ENCODE measurements at regions not wholly inside any gene's neighbourhood (a gene's known extent, or its start where the extent isn't known, plus 50 kb on each side); places are given as distances from the start of the nearest gene placed in this dataset.

GRCh38 chr2:195419033-195419432, 238.0 kb upstream of the SLC39A10 start:
- WGBS (ENCODE audit: low lambda C conversion rate, missing lambda C conversion rate) = 83% methylated on average over 2 of the region's 2 CpGs
- Histone ChIP-seq H3K4me2 (no peak overlapping the region), H3K9me3 (ENCODE audit: low read depth) (no peaks in the 10 kb centered on the region), H3K4me1 (ENCODE audit: insufficient read depth) (no peaks in the 10 kb centered on the region), H3K27me3 (no peaks in the 10 kb centered on the region), H2AFZ (no peak overlapping the region), H3K4me3 (no peak overlapping the region), H3K79me2 (no peaks in the 10 kb centered on the region), H3K27ac (no peak overlapping the region), H3K9me2 (replicated peaks; ENCODE audit: insufficient read depth) (no peaks in the 10 kb centered on the region), H4K20me1 (ENCODE audit: insufficient read depth, poor library complexity, severe bottlenecking) (no peaks in the 10 kb centered on the region), H3K36me3 (replicated peaks; ENCODE audit: insufficient read depth, low read depth) (no peaks in the 10 kb centered on the region)
- TF ChIP-seq EZH2phosphoT487 (IDR thresholded peaks at IDR 0.05; ENCODE audit: low read depth, severe bottlenecking, unreplicated experiment) (no peak), CTCF (IDR thresholded peaks at IDR 0.05; ENCODE audit: poor library complexity) (no peak), EZH2 (IDR thresholded peaks at IDR 0.05; ENCODE audit: borderline replicate concordance) (no peak)
- no peak for DNase-seq (ENCODE audit: low spot score)

- H2AFZ ChIP-seq = no peak overlapping the region
- no peak for DNase-seq (ENCODE audit: low spot score)
- no peak overlapping the region for H3K27ac ChIP-seq
- no peaks in the 10 kb centered on the region for H3K9me3 ChIP-seq (ENCODE audit: low read depth)
- H3K79me2 ChIP-seq = no peaks in the 10 kb centered on the region
- no peaks in the 10 kb centered on the region for H3K27me3 ChIP-seq
- H3K9me2 ChIP-seq (replicated peaks; ENCODE audit: insufficient read depth) = no peaks in the 10 kb centered on the region
- no peak overlapping the region for H3K4me3 ChIP-seq
- no peaks in the 10 kb centered on the region for H3K36me3 ChIP-seq (replicated peaks; ENCODE audit: insufficient read depth, low read depth)
- 78% methylated on average over 3 of the region's 3 CpGs for WGBS (ENCODE audit: low lambda C conversion rate, missing lambda C conversion rate)
- no peak overlapping the region for H3K4me2 ChIP-seq
- no peaks in the 10 kb centered on the region for H3K4me1 ChIP-seq (ENCODE audit: insufficient read depth)
- TF ChIP-seq EZH2 (IDR thresholded peaks at IDR 0.05; ENCODE audit: borderline replicate concordance) (no peak), CTCF (IDR thresholded peaks at IDR 0.05; ENCODE audit: poor library complexity) (no peak), EZH2phosphoT487 (IDR thresholded peaks at IDR 0.05; ENCODE audit: low read depth, severe bottlenecking, unreplicated experiment) (no peak)
- H4K20me1 ChIP-seq (ENCODE audit: insufficient read depth, poor library complexity, severe bottlenecking) = no peaks in the 10 kb centered on the region
Observed at GRCh38 chr2:195414537-195415100, 242.4 kb upstream of the SLC39A10 start.

- TF ChIP-seq EZH2 (IDR thresholded peaks at IDR 0.05; ENCODE audit: borderline replicate concordance) = no peak
- TF ChIP-seq EZH2phosphoT487 (IDR thresholded peaks at IDR 0.05; ENCODE audit: low read depth, severe bottlenecking, unreplicated experiment) = no peak
- no peak for TF ChIP-seq CTCF (IDR thresholded peaks at IDR 0.05; ENCODE audit: poor library complexity)
- Histone ChIP-seq H3K4me2 (no peak overlapping the region), H3K36me3 (replicated peaks; ENCODE audit: insufficient read depth, low read depth) (no peaks in the 10 kb centered on the region), H3K4me1 (ENCODE audit: insufficient read depth) (no peaks in the 10 kb centered on the region), H3K4me3 (no peak overlapping the region), H2AFZ (no peak overlapping the region), H4K20me1 (ENCODE audit: insufficient read depth, poor library complexity, severe bottlenecking) (no peaks in the 10 kb centered on the region), H3K9me3 (ENCODE audit: low read depth) (no peaks in the 10 kb centered on the region), H3K9me2 (replicated peaks; ENCODE audit: insufficient read depth) (no peaks in the 10 kb centered on the region), H3K27ac (no peak overlapping the region), H3K27me3 (no peaks in the 10 kb centered on the region), H3K79me2 (no peaks in the 10 kb centered on the region)
- DNase-seq (ENCODE audit: low spot score) = no peak
- 81% methylated on average over 2 of the region's 2 CpGs for WGBS (ENCODE audit: low lambda C conversion rate, missing lambda C conversion rate)
Observed at GRCh38 chr2:195413944-195414343, 243.1 kb upstream of the SLC39A10 start.

GRCh38 chr2:195413422-195413821, 243.6 kb upstream of the SLC39A10 start:
- TF ChIP-seq CTCF (IDR thresholded peaks at IDR 0.05; ENCODE audit: poor library complexity) (no peak), EZH2 (IDR thresholded peaks at IDR 0.05; ENCODE audit: borderline replicate concordance) (no peak), EZH2phosphoT487 (IDR thresholded peaks at IDR 0.05; ENCODE audit: low read depth, severe bottlenecking, unreplicated experiment) (no peak)
- Histone ChIP-seq H3K27ac (no peak overlapping the region), H3K4me3 (no peak overlapping the region), H3K9me3 (ENCODE audit: low read depth) (no peaks in the 10 kb centered on the region), H3K79me2 (no peaks in the 10 kb centered on the region), H3K4me1 (ENCODE audit: insufficient read depth) (no peaks in the 10 kb centered on the region), H3K27me3 (no peaks in the 10 kb centered on the region), H3K4me2 (no peak overlapping the region), H3K9me2 (replicated peaks; ENCODE audit: insufficient read depth) (no peaks in the 10 kb centered on the region), H3K36me3 (replicated peaks; ENCODE audit: insufficient read depth, low read depth) (no peaks in the 10 kb centered on the region), H2AFZ (no peak overlapping the region), H4K20me1 (ENCODE audit: insufficient read depth, poor library complexity, severe bottlenecking) (no peaks in the 10 kb centered on the region)
- no peak for DNase-seq (ENCODE audit: low spot score)
- WGBS (ENCODE audit: low lambda C conversion rate, missing lambda C conversion rate) = 77% methylated on average over 8 of the region's 8 CpGs

All from hepatocyte (in vitro differentiated cells).